GM23338 (cell line): ENCODE measurements at regions not wholly inside any gene's neighbourhood (a gene's known extent, or its start where the extent isn't known, plus 50 kb on each side); places are given as distances from the start of the nearest gene placed in this dataset.

ENCODE experiments used
- ATAC-seq: fragments of 200-7000 bp; cut with Tn5 transposase; 3 replicates; pipeline ENCODE4 v1.9.1; 2020
- DNase-seq: peaks from one replicate; pipeline ENCODE4 v3.0.0-alpha.2; 2015; ENCODE audit warnings: low spot score
- H2AFZ ChIP-seq: fragments of 200-600 bp; sonication (generic); 2 replicates; pipeline ENCODE4 v1.8.0; 2016; ENCODE audit warnings: antibody characterized with exemption, mild to moderate bottlenecking, moderate library complexity
- H3F3A ChIP-seq: fragments of 200-600 bp; sonication (generic); replicated peaks from 2 replicates; pipeline ENCODE4 v1.8.0; 2017; ENCODE audit warnings: antibody characterized with exemption, mixed run types, low read depth
- H3K27ac ChIP-seq: fragments of 200-600 bp; sonication (generic); 2 replicates; pipeline ENCODE4 v1.6.1; 2016; ENCODE audit warnings: low read depth
- H3K27me3 ChIP-seq: fragments of 200-600 bp; sonication (generic); 2 replicates; pipeline ENCODE4 v1.8.0; 2016; ENCODE audit warnings: mild to moderate bottlenecking, mixed run types, moderate library complexity; ENCODE audit not compliant: insufficient read depth
- H3K36me3 ChIP-seq: fragments of 200-600 bp; sonication (generic); 2 replicates; pipeline ENCODE4 v1.8.0; 2016; ENCODE audit warnings: mild to moderate bottlenecking; ENCODE audit not compliant: insufficient read depth
- H3K4me1 ChIP-seq: fragments of 200-600 bp; sonication (generic); 2 replicates; pipeline ENCODE4 v1.8.0; 2016; ENCODE audit warnings: mild to moderate bottlenecking, moderate library complexity; ENCODE audit not compliant: insufficient read depth
- H3K4me2 ChIP-seq: fragments of 200-600 bp; sonication (generic); 2 replicates; pipeline ENCODE4 v1.7.1; 2017; ENCODE audit warnings: mixed run types
- H3K4me3 ChIP-seq: fragments of 200-600 bp; sonication (generic); 2 replicates; pipeline ENCODE4 v1.6.1; 2016; ENCODE audit warnings: mixed run types
- H3K79me2 ChIP-seq: fragments of 200-600 bp; sonication (generic); replicated peaks from 2 replicates; pipeline ENCODE4 v1.8.0; 2017; ENCODE audit warnings: mild to moderate bottlenecking; ENCODE audit not compliant: insufficient read depth
- H3K9me2 ChIP-seq: fragments of 200-600 bp; sonication (generic); 2 replicates; pipeline ENCODE4 v1.8.0; 2017; ENCODE audit not compliant: insufficient read depth
- H4K20me1 ChIP-seq: fragments of 200-600 bp; sonication (generic); replicated peaks from 2 replicates; pipeline ENCODE4 v1.8.0; 2017; ENCODE audit warnings: mild to moderate bottlenecking; ENCODE audit not compliant: insufficient read depth
- H3K27ac Mint-ChIP-seq: 2 replicates; pipeline ENCODE4 v1.8.0; 2020; ENCODE audit warnings: inconsistent platforms, mild to moderate bottlenecking, moderate library complexity, mixed read lengths
- H3K27me3 Mint-ChIP-seq: 3 replicates; pipeline ENCODE4 v1.8.0; 2022; ENCODE audit warnings: low read depth, mild to moderate bottlenecking, moderate library complexity, mixed read lengths, inconsistent platforms; ENCODE audit not compliant: insufficient read depth, poor library complexity
- H3K36me3 Mint-ChIP-seq: 3 replicates; pipeline ENCODE4 v1.8.0; 2021; ENCODE audit warnings: low read depth, mild to moderate bottlenecking, inconsistent platforms, moderate library complexity, mixed read lengths
- H3K4me1 Mint-ChIP-seq: 3 replicates; pipeline ENCODE4 v1.8.0; 2020; ENCODE audit warnings: mild to moderate bottlenecking, inconsistent platforms, mixed read lengths
- H3K4me3 Mint-ChIP-seq: 3 replicates; pipeline ENCODE4 v1.8.0; 2021; ENCODE audit warnings: moderate library complexity, mild to moderate bottlenecking, inconsistent platforms, mixed read lengths
- H3K9me3 Mint-ChIP-seq: 3 replicates; pipeline ENCODE4 v1.8.0; 2020; ENCODE audit warnings: moderate library complexity, mild to moderate bottlenecking, inconsistent platforms, mixed read lengths
- CTCF ChIP-seq, 2 experiments: fragments of 200-600 bp in 1 of 2; sonication (generic) in 1 of 2; conservative IDR thresholded peaks; 2 replicates each; pipeline versions ENCODE4 v1.5.1 to v1.6.1; 2016 to 2017; ENCODE audit warnings: antibody characterized with exemption in 2 of 2, low read depth in 2 of 2, mild to moderate bottlenecking in 2 of 2, moderate library complexity in 1 of 2
- ETS1 ChIP-seq: IDR thresholded peaks from 2 replicates; pipeline ENCODE4 v1.6.1; 2016; ENCODE audit warnings: antibody characterized with exemption
- EZH2 ChIP-seq: fragments of 200-600 bp; sonication (generic); IDR thresholded peaks from one replicate; pipeline ENCODE4 v1.8.0; 2017; ENCODE audit warnings: antibody characterized with exemption, mild to moderate bottlenecking, low read depth; ENCODE audit not compliant: unreplicated experiment
- EZH2phosphoT487 ChIP-seq: fragments of 200-600 bp; sonication (generic); IDR thresholded peaks from one replicate; pipeline ENCODE4 v1.8.1; 2018; ENCODE audit warnings: antibody characterized with exemption; ENCODE audit not compliant: unreplicated experiment
- JUNB ChIP-seq: IDR thresholded peaks from one replicate; pipeline ENCODE4 v1.6.1; 2016; ENCODE audit warnings: antibody characterized with exemption; ENCODE audit not compliant: unreplicated experiment
- REST ChIP-seq: IDR thresholded peaks from one replicate; pipeline ENCODE4 v1.6.1; 2018; ENCODE audit warnings: antibody characterized with exemption; ENCODE audit not compliant: unreplicated experiment
- ZNF331 ChIP-seq: fragments of 250-450 bp; sonication (Bioruptor Pico); IDR thresholded peaks from 2 replicates; pipeline ENCODE4 v1.5.0; 2020; ENCODE audit warnings: low read depth, mild to moderate bottlenecking, moderate library complexity
- ZNF462 ChIP-seq: fragments of 250-450 bp; sonication (Bioruptor Pico); IDR thresholded peaks from 2 replicates; pipeline ENCODE4 v1.5.0; 2020; ENCODE audit warnings: mild to moderate bottlenecking, moderate library complexity

- Histone ChIP-seq H3K79me2 (no peaks in the 10 kb centered on the region), H3K4me3 (no peak overlapping the region), H3K4me2 (no peak overlapping the region), H3K36me3 (no peaks in the 10 kb centered on the region), H3F3A (no peaks in the 10 kb centered on the region), H4K20me1 (no peaks in the 10 kb centered on the region), H2AFZ (no peak overlapping the region), H3K27ac (no peak overlapping the region), H3K27me3 (no peaks in the 10 kb centered on the region), H3K4me1 (peaks cover 3% of the 10 kb centered on the region; the same call in 1 of the 2 replicates), H3K9me2 (no peaks in the 10 kb centered on the region)
- no peaks in the 10 kb centered on the region for H3K36me3 Mint-ChIP-seq
- ATAC-seq: no peak
- no peak overlapping the region for H3K27ac Mint-ChIP-seq
- H3K4me3 Mint-ChIP-seq: no peak overlapping the region
- DNase-seq: no peak
- peaks cover 8% of the 10 kb centered on the region for H3K4me1 Mint-ChIP-seq
- no peaks in the 10 kb centered on the region for H3K9me3 Mint-ChIP-seq
- H3K27me3 Mint-ChIP-seq: peaks cover 4% of the 10 kb centered on the region
- no peak for TF ChIP-seq EZH2phosphoT487
- TF ChIP-seq ZNF462 (CRISPR knock-in tag): no peak
- TF ChIP-seq EZH2: no peak
- no peak for TF ChIP-seq ZNF331
- TF ChIP-seq CTCF (conservative IDR thresholded peaks at IDR 0.05; ENCODE audit: low read depth in 2 of 2): no peak
- TF ChIP-seq REST: no peak
- no peak for TF ChIP-seq JUNB
- TF ChIP-seq ETS1: no peak
Observed at GRCh38 chr12:77442633-77443032, 377.3 kb upstream of the E2F7 start.
